Liver (tissue), 8 donors: ENCODE measurements at regions not wholly inside any gene's neighbourhood (a gene's known extent, or its start where the extent isn't known, plus 50 kb on each side); places are given as distances from the start of the nearest gene placed in this dataset.

Experiments used
- DNase-seq: peaks from one replicate; pipeline ENCODE4 v3.0.0-alpha.2; 2017; ENCODE audit warnings: low spot score
- H3K27ac ChIP-seq, 2 donors: one replicate each; pipeline ENCODE4 v1.7.0; 2013; ENCODE audit warnings: inconsistent platforms in 2 of 2, low read length in 2 of 2, control low read depth in 1 of 2, low read depth in 1 of 2, mild to moderate bottlenecking in 1 of 2
- H3K27me3 ChIP-seq, 4 donors: one replicate each; pipeline versions ENCODE4 v1.6.1 to v1.7.0; 2013; ENCODE audit warnings: low read length in 3 of 4, inconsistent platforms in 1 of 4, mild to moderate bottlenecking in 1 of 4, moderate library complexity in 1 of 4; ENCODE audit not compliant: control insufficient read depth in 4 of 4, insufficient read depth in 4 of 4
- H3K36me3 ChIP-seq, 4 donors: one replicate each; pipeline versions ENCODE4 v1.6.1 to v1.7.0; 2013; ENCODE audit warnings: low read length in 3 of 4, mild to moderate bottlenecking in 3 of 4, low read depth in 1 of 4, moderate library complexity in 1 of 4; ENCODE audit not compliant: control insufficient read depth in 4 of 4, insufficient read depth in 3 of 4
- H3K4me1 ChIP-seq, 4 donors: one replicate each; pipeline versions ENCODE4 v1.6.1 to v1.7.0; 2013; ENCODE audit warnings: low read length in 3 of 4, mild to moderate bottlenecking in 3 of 4, moderate library complexity in 1 of 4; ENCODE audit not compliant: control insufficient read depth in 4 of 4, insufficient read depth in 4 of 4
- H3K4me3 ChIP-seq, 3 donors: one replicate each; pipeline versions ENCODE4 v1.6.1 to v1.7.0; 2013; ENCODE audit warnings: low read length in 3 of 3, control low read depth in 1 of 3, low read depth in 1 of 3, mild to moderate bottlenecking in 1 of 3
- H3K9ac ChIP-seq, 2 donors: one replicate each; pipeline ENCODE4 v1.7.0; 2013; ENCODE audit warnings: low read length in 2 of 2, mild to moderate bottlenecking in 2 of 2, moderate library complexity in 2 of 2, control low read depth in 1 of 2, low read depth in 1 of 2
- H3K9me3 ChIP-seq, 4 donors: one replicate each; pipeline versions ENCODE4 v1.6.1 to v1.7.0; 2013; ENCODE audit warnings: low read length in 3 of 4; ENCODE audit not compliant: control insufficient read depth in 4 of 4
- FOXA1 ChIP-seq: IDR thresholded peaks from 2 replicates; pipeline ENCODE4 v1.6.1; 2016; ENCODE audit warnings: antibody characterized with exemption
- FOXA2 ChIP-seq: IDR thresholded peaks from 2 replicates; pipeline ENCODE4 v1.6.1; 2016; ENCODE audit warnings: antibody characterized with exemption
- GABPA ChIP-seq, 2 donors: IDR thresholded peaks in 1 of 2; conservative IDR thresholded peaks in 1 of 2; 2 replicates each; pipeline ENCODE4 v1.6.1; 2016; ENCODE audit warnings: antibody characterized with exemption in 2 of 2, mild to moderate bottlenecking in 1 of 2, moderate library complexity in 1 of 2
- HNF4G ChIP-seq: IDR thresholded peaks from 2 replicates; pipeline ENCODE4 v1.6.1; 2016; ENCODE audit warnings: antibody characterized with exemption
- JUND ChIP-seq, 2 donors: IDR thresholded peaks; 2 replicates each; pipeline ENCODE4 v1.6.1; 2016; ENCODE audit warnings: antibody characterized with exemption in 2 of 2
- RAD21 ChIP-seq, 2 donors: IDR thresholded peaks; 2 replicates each; pipeline ENCODE4 v1.6.1; 2016; ENCODE audit warnings: antibody characterized with exemption in 2 of 2, mild to moderate bottlenecking in 2 of 2
- RXRA ChIP-seq, 2 donors: IDR thresholded peaks; 2 replicates each; pipeline ENCODE4 v1.6.1; 2017 to 2018; ENCODE audit warnings: antibody characterized with exemption in 2 of 2, mild to moderate bottlenecking in 1 of 2
- TAF1 ChIP-seq: conservative IDR thresholded peaks from 2 replicates; pipeline ENCODE4 v1.6.1; 2016; ENCODE audit warnings: antibody characterized with exemption, mild to moderate bottlenecking
- YY1 ChIP-seq: IDR thresholded peaks from 2 replicates; pipeline ENCODE4 v1.6.1; 2016; ENCODE audit warnings: antibody characterized with exemption, mild to moderate bottlenecking
- WGBS: extraction: QIAGEN DNeasy Blood & Tissue Kit; methylation state at CpG from one replicate; pipeline ENCODE4 v1.1.7; 2013; 5-methylcytosine and 5-hydroxymethylcytosine counted together
- TF ChIP-seq, protein P1 (sequence below): IDR thresholded peaks from 2 replicates; pipeline ENCODE4 v1.6.1; 2016; ENCODE audit warnings: antibody characterized with exemption
- TF ChIP-seq, protein P2 (sequence below): IDR thresholded peaks from 2 replicates; pipeline ENCODE4 v1.6.1; 2016; ENCODE audit warnings: antibody characterized with exemption, mild to moderate bottlenecking
- TF ChIP-seq, protein P3 (sequence below): IDR thresholded peaks from 2 replicates; pipeline ENCODE4 v1.6.1; 2016; ENCODE audit warnings: antibody characterized with exemption
- TF ChIP-seq, protein P4 (sequence below): fragments of 150-350 bp; IDR thresholded peaks from 2 replicates; pipeline ENCODE4 v1.5.1; 2017; ENCODE audit warnings: improper control_type of control experiment, low read depth, low read length; ENCODE audit not compliant: missing input control
- donor health status: healthy.
- donor health status: healthy.
- donor health status: healthy.
- donor health status: healthy.
- donor health status: healthy.

DNA sequence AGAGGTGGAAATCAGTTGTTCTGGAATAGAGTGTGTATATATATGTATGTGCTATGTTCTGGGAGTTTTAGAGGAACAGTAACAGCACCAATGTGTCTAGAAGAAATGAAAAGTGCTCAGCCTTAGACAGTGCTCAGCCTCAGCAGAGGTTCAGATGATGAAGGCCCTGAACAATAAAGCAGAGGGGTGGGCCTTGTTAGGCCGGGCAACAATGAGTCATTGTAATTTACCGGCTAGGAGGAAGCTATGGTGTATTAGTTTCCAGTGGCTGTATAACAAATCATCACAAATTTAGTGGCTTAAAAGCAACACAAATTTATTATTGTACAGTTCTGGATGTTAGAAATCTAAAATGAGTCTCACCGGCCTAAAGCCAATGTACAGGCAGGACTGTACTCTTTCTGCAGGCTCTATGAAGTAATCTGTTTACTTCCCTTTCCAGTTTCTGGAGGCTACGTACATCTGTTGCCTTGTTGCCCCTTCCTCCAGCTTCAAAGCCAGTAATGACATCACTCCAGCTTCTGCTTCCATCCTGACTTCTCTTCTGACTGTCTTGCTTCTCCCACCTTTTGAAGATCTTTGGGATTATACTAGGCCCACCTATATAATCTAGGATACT is 84.6 kb downstream of the CH25H start:
- Histone ChIP-seq H3K27ac (no peak overlapping the region), H3K9me3 (no peaks in the 10 kb centered on the region), H3K4me3 (no peak overlapping the region), H3K4me1 (no peaks in the 10 kb centered on the region), H3K9ac (no peak overlapping the region), H3K36me3 (no peaks in the 10 kb centered on the region), H3K27me3 (no peaks in the 10 kb centered on the region)
- TF ChIP-seq RXRA (IDR thresholded peaks at IDR 0.05) (no peak), RAD21 (IDR thresholded peaks at IDR 0.05) (no peak)
- no peak for DNase-seq
- 63% methylated on average over 4 of the region's 4 CpGs for WGBS

DNA sequence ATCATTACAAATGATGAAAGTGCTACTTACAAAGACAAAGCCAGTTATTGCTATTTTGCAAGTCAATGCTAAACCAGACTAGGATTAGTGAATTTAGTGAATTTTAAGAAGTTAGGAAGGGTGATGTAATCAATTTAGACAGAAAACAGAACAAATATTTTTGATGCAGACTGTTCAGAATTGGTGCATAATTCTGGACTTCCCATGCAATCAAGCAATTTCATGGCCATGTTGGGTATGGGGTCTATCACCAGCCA is 85.4 kb downstream of the CH25H start:
- Histone ChIP-seq H3K27ac (no peak overlapping the region), H3K4me3 (no peak overlapping the region), H3K9ac (no peak overlapping the region), H3K4me1 (no peaks in the 10 kb centered on the region), H3K9me3 (no peaks in the 10 kb centered on the region), H3K27me3 (no peaks in the 10 kb centered on the region), H3K36me3 (no peaks in the 10 kb centered on the region)
- TF ChIP-seq, protein P1, sequence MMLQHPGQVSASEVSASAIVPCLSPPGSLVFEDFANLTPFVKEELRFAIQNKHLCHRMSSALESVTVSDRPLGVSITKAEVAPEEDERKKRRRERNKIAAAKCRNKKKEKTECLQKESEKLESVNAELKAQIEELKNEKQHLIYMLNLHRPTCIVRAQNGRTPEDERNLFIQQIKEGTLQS, result no peak
- no peak for TF ChIP-seq RAD21 (IDR thresholded peaks at IDR 0.05)
- no peak for TF ChIP-seq YY1
- DNase-seq, result no peak

DNA sequence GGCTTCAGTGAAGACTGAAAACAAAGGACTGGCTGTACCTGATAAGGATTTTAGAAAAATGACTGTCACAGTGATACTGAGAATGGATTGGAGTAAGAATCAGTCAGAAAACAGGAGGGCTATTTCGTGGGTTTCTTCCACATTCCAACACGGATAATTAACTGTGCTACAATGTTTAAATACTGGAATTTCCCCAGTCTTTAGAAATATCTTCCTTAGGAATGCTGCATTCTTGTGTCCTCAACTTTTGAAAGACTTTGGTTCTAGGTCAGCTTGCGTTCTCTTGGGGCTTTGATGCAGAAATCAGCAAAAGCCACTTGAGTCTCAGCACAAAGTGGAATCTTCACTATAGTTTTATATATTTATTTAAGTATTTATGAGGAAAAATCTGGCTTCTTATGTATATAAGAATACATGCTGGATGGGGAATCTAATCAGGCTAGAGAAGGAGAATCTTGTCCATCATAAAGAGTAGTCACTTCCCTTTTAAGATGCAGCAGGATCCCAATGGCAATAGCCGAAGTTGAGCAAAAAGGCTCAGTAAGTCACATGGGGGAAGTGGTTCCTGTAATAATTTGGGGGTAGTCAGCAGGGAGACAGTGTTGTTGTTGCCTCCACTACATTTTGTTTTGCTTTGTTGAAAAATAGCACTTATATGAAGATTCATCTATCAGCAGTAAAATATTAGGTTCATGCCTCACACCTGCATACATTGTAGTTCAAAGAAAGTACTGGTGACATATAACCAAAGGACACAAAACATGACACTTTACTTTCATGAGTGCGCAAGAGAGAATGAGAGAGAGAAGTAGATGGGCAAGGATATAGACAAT is 86.0 kb downstream of the CH25H start:
- no peak for DNase-seq
- TF ChIP-seq, protein P2, sequence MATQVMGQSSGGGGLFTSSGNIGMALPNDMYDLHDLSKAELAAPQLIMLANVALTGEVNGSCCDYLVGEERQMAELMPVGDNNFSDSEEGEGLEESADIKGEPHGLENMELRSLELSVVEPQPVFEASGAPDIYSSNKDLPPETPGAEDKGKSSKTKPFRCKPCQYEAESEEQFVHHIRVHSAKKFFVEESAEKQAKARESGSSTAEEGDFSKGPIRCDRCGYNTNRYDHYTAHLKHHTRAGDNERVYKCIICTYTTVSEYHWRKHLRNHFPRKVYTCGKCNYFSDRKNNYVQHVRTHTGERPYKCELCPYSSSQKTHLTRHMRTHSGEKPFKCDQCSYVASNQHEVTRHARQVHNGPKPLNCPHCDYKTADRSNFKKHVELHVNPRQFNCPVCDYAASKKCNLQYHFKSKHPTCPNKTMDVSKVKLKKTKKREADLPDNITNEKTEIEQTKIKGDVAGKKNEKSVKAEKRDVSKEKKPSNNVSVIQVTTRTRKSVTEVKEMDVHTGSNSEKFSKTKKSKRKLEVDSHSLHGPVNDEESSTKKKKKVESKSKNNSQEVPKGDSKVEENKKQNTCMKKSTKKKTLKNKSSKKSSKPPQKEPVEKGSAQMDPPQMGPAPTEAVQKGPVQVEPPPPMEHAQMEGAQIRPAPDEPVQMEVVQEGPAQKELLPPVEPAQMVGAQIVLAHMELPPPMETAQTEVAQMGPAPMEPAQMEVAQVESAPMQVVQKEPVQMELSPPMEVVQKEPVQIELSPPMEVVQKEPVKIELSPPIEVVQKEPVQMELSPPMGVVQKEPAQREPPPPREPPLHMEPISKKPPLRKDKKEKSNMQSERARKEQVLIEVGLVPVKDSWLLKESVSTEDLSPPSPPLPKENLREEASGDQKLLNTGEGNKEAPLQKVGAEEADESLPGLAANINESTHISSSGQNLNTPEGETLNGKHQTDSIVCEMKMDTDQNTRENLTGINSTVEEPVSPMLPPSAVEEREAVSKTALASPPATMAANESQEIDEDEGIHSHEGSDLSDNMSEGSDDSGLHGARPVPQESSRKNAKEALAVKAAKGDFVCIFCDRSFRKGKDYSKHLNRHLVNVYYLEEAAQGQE, result no peak
- no peak for TF ChIP-seq JUND (IDR thresholded peaks at IDR 0.05)
- TF ChIP-seq RAD21 (IDR thresholded peaks at IDR 0.05), result no peak
- TF ChIP-seq FOXA1, result no peak
- no peak for TF ChIP-seq YY1
- TF ChIP-seq TAF1, result no peak
- no peak for TF ChIP-seq HNF4G
- no peak for TF ChIP-seq RXRA (IDR thresholded peaks at IDR 0.05)
- no peak for TF ChIP-seq GABPA (IDR thresholded peaks at IDR 0.05 in 1 of 2, conservative IDR thresholded peaks at IDR 0.05 in 1 of 2)
- no peak for TF ChIP-seq FOXA2
- TF ChIP-seq, protein P3, sequence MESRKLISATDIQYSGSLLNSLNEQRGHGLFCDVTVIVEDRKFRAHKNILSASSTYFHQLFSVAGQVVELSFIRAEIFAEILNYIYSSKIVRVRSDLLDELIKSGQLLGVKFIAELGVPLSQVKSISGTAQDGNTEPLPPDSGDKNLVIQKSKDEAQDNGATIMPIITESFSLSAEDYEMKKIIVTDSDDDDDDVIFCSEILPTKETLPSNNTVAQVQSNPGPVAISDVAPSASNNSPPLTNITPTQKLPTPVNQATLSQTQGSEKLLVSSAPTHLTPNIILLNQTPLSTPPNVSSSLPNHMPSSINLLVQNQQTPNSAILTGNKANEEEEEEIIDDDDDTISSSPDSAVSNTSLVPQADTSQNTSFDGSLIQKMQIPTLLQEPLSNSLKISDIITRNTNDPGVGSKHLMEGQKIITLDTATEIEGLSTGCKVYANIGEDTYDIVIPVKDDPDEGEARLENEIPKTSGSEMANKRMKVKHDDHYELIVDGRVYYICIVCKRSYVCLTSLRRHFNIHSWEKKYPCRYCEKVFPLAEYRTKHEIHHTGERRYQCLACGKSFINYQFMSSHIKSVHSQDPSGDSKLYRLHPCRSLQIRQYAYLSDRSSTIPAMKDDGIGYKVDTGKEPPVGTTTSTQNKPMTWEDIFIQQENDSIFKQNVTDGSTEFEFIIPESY, result no peak
- TF ChIP-seq, protein P4, sequence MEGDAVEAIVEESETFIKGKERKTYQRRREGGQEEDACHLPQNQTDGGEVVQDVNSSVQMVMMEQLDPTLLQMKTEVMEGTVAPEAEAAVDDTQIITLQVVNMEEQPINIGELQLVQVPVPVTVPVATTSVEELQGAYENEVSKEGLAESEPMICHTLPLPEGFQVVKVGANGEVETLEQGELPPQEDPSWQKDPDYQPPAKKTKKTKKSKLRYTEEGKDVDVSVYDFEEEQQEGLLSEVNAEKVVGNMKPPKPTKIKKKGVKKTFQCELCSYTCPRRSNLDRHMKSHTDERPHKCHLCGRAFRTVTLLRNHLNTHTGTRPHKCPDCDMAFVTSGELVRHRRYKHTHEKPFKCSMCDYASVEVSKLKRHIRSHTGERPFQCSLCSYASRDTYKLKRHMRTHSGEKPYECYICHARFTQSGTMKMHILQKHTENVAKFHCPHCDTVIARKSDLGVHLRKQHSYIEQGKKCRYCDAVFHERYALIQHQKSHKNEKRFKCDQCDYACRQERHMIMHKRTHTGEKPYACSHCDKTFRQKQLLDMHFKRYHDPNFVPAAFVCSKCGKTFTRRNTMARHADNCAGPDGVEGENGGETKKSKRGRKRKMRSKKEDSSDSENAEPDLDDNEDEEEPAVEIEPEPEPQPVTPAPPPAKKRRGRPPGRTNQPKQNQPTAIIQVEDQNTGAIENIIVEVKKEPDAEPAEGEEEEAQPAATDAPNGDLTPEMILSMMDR, result no peak
- Histone ChIP-seq H3K4me1 (no peaks in the 10 kb centered on the region), H3K4me3 (no peak overlapping the region), H3K9me3 (no peaks in the 10 kb centered on the region), H3K27ac (no peak overlapping the region), H3K9ac (no peak overlapping the region), H3K36me3 (no peaks in the 10 kb centered on the region), H3K27me3 (no peaks in the 10 kb centered on the region)
- 73% methylated on average over 5 of the region's 5 CpGs for WGBS
